Naive thymus-derived CD4-positive, alpha-beta T cell (primary cell): ENCODE measurements at regions not wholly inside any gene's neighbourhood (a gene's known extent, or its start where the extent isn't known, plus 50 kb on each side); places are given as distances from the start of the nearest gene placed in this dataset.

ENCODE experiments used
- ATAC-seq: fragments of 150-1000 bp; cut with Tn5 transposase; 2 replicates; pipeline ENCODE4 v1.10.0; 2021; ENCODE audit warnings: mild to moderate bottlenecking, moderate library complexity
- CTCF ChIA-PET: fragments of 350-600 bp; sonication (Branson Sonifier 250); formaldehyde crosslinking; loops from one replicate; lab custom pipeline; 2021; ENCODE audit warnings: antibody characterized with exemption; lab: Charles Lee
- POLR2A ChIA-PET: fragments of 350-600 bp; sonication (Branson Sonifier 250); formaldehyde crosslinking; loops from one replicate; lab custom pipeline; 2021; ENCODE audit warnings: antibody characterized with exemption, inconsistent platforms; lab: Charles Lee
- DNase-seq, 9 donors: peaks; one replicate each; pipeline versions ENCODE4 v3.0.0 to v3.0.0-alpha.2; 2020 to 2022; ENCODE audit warnings: mixed read lengths in 1 of 9
- H3K27ac ChIP-seq: one replicate; pipeline ENCODE4 v1.7.0; 2013; ENCODE audit warnings: mild to moderate bottlenecking, low read depth, low read length, moderate library complexity
- H3K27me3 ChIP-seq, 2 donors: one replicate each; pipeline ENCODE4 v1.7.0; 2013; ENCODE audit warnings: low read length in 2 of 2, mild to moderate bottlenecking in 2 of 2, moderate library complexity in 2 of 2; ENCODE audit not compliant: control insufficient read depth in 2 of 2, insufficient read depth in 2 of 2
- H3K36me3 ChIP-seq, 3 experiments: 1 replicate in 2 of 3; 2 replicates in 1 of 3; pipeline ENCODE4 v1.7.0; 2013; ENCODE audit warnings: low read length in 3 of 3, mild to moderate bottlenecking in 3 of 3, moderate library complexity in 1 of 3; ENCODE audit not compliant: insufficient read depth in 3 of 3, control insufficient read depth in 2 of 3
- H3K4me1 ChIP-seq, 2 donors: one replicate each; pipeline ENCODE4 v1.7.0; 2013; ENCODE audit warnings: low read length in 2 of 2, mild to moderate bottlenecking in 2 of 2, moderate library complexity in 1 of 2; ENCODE audit not compliant: control insufficient read depth in 2 of 2, insufficient read depth in 2 of 2
- H3K4me3 ChIP-seq: 2 replicates; pipeline ENCODE4 v1.7.0; 2013; ENCODE audit warnings: mild to moderate bottlenecking, low read length
- H3K9me3 ChIP-seq, 3 experiments: 1 replicate in 2 of 3; 2 replicates in 1 of 3; pipeline ENCODE4 v1.7.0; 2013; ENCODE audit warnings: low read length in 3 of 3; ENCODE audit not compliant: control insufficient read depth in 2 of 3
- H3K27ac Mint-ChIP-seq, 9 donors: one replicate each; pipeline ENCODE4 v1.8.0; 2020 to 2022; ENCODE audit warnings: mixed read lengths in 9 of 9, mild to moderate bottlenecking in 8 of 9, moderate library complexity in 5 of 9, inconsistent platforms in 2 of 9
- H3K27me3 Mint-ChIP-seq, 5 donors: one replicate each; pipeline ENCODE4 v1.8.0; 2021 to 2022; ENCODE audit warnings: mixed read lengths in 5 of 5, mild to moderate bottlenecking in 1 of 5
- H3K36me3 Mint-ChIP-seq, 5 donors: one replicate each; pipeline ENCODE4 v1.8.0; 2020 to 2022; ENCODE audit warnings: mixed read lengths in 5 of 5, mild to moderate bottlenecking in 3 of 5, inconsistent platforms in 1 of 5
- H3K4me1 Mint-ChIP-seq, 7 donors: one replicate each; pipeline ENCODE4 v1.8.0; 2020 to 2022; ENCODE audit warnings: mixed read lengths in 7 of 7, mild to moderate bottlenecking in 3 of 7, inconsistent platforms in 1 of 7
- H3K4me3 Mint-ChIP-seq, 10 donors: one replicate each; pipeline ENCODE4 v1.8.0; 2020 to 2022; ENCODE audit warnings: mild to moderate bottlenecking in 10 of 10, mixed read lengths in 10 of 10, moderate library complexity in 6 of 10, inconsistent platforms in 2 of 10
- H3K9me3 Mint-ChIP-seq, 11 donors: one replicate each; pipeline ENCODE4 v1.8.0; 2020 to 2022; ENCODE audit warnings: mixed read lengths in 11 of 11, mild to moderate bottlenecking in 4 of 11, inconsistent platforms in 1 of 11, moderate library complexity in 1 of 11
- intact Hi-C, 2 donors: fragments of 100-400 bp; cut with micrococcal nuclease; formaldehyde crosslinking; loops; one replicate each; pipeline ENCODE4 v1.15.1; 2023

DNA sequence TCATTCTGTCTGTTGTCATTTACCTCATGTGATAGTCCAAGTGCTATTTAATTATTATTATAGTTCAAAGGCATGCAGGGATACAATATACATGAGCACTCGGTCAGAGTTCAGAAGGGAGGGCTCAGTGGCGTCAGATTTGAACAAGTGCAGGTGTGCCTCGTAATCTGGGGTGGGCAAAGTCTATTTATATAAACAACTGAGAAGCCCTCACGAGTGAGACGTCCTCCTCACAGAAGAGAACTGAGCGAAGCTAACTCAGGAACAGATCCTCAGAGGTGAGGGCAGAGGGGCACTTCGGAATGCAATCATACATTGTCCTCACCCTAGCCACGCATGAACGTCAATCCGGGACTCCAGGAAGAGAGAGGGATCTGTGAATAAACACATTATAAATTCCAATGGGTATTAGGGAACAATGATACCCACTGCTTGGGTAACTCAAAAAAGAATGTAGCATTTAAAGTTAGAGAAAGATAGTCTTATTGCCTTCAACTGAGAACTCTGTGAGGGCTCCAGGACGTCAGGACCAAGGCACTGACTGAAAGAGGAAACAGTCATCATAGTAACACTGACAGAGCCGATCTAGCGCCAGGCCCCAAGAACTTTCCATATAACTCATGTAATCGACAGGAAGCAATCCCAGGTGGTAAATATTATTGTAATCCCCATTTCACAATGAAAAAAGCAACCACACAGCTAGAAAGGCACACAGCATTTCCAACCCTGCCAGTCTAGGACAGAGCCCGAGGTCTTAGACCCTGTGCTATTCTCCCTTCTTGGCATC lies 127.1 kb upstream of the B3GALT2 start:
- H3K4me1 ChIP-seq = peaks cover 0 to 7% of the 10 kb centered on the region in 2 donors
- intact Hi-C loops = no loop called here
- H3K36me3 ChIP-seq = no peaks in the 10 kb centered on the region
- H3K9me3 ChIP-seq = no peaks in the 10 kb centered on the region
- no peak overlapping the region for H3K4me3 ChIP-seq
- POLR2A ChIA-PET = no interaction called here
- CTCF ChIA-PET = no interaction called here
- H3K9me3 Mint-ChIP-seq = peaks cover 0 to 7% (median 0%) of the 10 kb centered on the region in 11 donors
- H3K27ac Mint-ChIP-seq = no peak overlapping the region
- peaks cover 0 to 8% (median 0%) of the 10 kb centered on the region in 5 donors for H3K27me3 Mint-ChIP-seq
- no peak for ATAC-seq
- no peak overlapping the region for H3K27ac ChIP-seq
- H3K4me3 Mint-ChIP-seq = no peak overlapping the region
- peaks cover 0 to 4% (median 0%) of the 10 kb centered on the region in 5 donors for H3K36me3 Mint-ChIP-seq
- peaks cover 14 to 23% (median 17%) of the 10 kb centered on the region in 7 donors for H3K4me1 Mint-ChIP-seq
- no peaks in the 10 kb centered on the region for H3K27me3 ChIP-seq
- DNase-seq = no peak

DNA sequence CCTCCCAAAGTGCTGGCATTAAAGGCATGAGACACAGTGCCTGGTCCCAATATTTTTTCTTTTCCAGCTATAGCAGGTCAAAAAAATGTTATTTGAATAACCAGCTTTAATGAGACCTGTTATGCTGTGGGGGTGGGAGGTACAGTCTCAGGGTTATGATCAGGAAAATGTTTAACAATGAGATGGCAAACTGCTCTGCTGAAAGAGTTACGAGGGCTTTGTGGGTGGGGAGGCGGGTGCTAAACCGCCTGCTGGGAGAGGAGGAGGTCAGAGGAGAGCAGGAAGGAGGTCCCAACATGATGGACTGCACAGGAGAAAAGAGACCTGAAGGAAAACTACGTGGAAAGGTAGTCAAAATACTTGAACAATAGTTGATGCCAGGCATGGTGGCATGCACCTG lies 126.0 kb upstream of the B3GALT2 start:
- ATAC-seq = no peak
- H3K9me3 ChIP-seq = no peaks in the 10 kb centered on the region
- DNase-seq = no peak
- ChIA-PET CTCF (no interaction called here), POLR2A (no interaction called here)
- no peak overlapping the region for H3K27ac ChIP-seq
- intact Hi-C loops = no loop called here
- peaks cover 0 to 7% of the 10 kb centered on the region in 2 donors for H3K4me1 ChIP-seq
- Mint-ChIP-seq H3K27ac (peak overlapping the region in 1 of 9 donors; percentile 6), H3K9me3 (peaks cover 0 to 6% (median 0%) of the 10 kb centered on the region in 11 donors), H3K4me1 (peaks cover 14 to 23% (median 17%) of the 10 kb centered on the region in 7 donors), H3K36me3 (no peaks in the 10 kb centered on the region), H3K4me3 (no peak overlapping the region), H3K27me3 (peaks cover 0 to 4% (median 0%) of the 10 kb centered on the region in 5 donors)
- no peaks in the 10 kb centered on the region for H3K27me3 ChIP-seq
- H3K36me3 ChIP-seq = no peaks in the 10 kb centered on the region
- H3K4me3 ChIP-seq = no peak overlapping the region

DNA sequence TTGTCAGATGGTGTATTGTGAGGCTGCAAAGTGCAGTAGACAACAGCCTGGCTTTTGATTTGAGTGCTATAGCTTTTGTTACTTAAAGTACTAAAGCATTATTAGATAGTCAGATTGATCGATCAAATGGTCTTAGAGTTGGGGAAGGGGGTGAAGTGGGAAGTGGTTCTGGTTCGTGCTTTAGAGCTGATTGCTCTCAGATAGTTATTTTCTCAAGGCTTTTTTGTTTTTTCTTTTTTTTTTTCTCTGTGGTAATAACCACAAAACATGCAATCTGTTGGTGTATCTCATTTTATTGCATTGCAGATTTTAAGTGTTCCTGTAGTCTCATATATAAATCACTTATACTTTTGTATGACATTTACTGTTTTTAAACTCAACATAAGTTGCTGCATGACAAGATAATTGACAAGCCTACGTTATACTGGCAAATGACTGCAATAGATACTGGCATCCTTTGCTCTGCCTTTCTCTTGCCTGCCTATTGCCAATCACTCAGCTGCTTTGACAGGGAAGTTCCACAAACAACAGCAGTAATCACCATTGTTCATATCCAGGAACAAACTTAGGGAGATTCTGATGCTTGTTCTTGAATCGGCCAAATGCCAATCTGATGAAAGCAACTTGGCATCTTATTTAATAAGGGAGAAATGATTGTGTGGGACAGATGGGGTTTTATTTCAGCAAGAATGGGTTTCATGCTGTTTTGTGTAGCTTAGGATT lies 125.0 kb upstream of the B3GALT2 start:
- no peak overlapping the region for H3K27ac ChIP-seq
- ChIA-PET POLR2A (no interaction called here), CTCF (interaction anchor here (0.7 kb wide), 1 partner anchor 287 kb away, joined by 4 read pairs; no protein-coding TSS in a partner anchor)
- H3K4me1 Mint-ChIP-seq = peaks cover 14 to 23% (median 17%) of the 10 kb centered on the region in 7 donors
- H3K27me3 Mint-ChIP-seq = no peaks in the 10 kb centered on the region
- ATAC-seq (no peak), DNase-seq (peak in 1 of 9 donors; percentile 8)
- peaks cover 0 to 7% of the 10 kb centered on the region in 2 donors for H3K4me1 ChIP-seq
- H3K27ac Mint-ChIP-seq = peak overlapping the region in 3 of 9 donors; percentile 22 to 47 (median 42)
- no peaks in the 10 kb centered on the region for H3K27me3 ChIP-seq
- no peak overlapping the region for H3K4me3 ChIP-seq
- intact Hi-C loops = no loop called here
- no peaks in the 10 kb centered on the region for H3K36me3 Mint-ChIP-seq
- H3K9me3 Mint-ChIP-seq = no peaks in the 10 kb centered on the region
- H3K36me3 ChIP-seq = no peaks in the 10 kb centered on the region
- peak overlapping the region in 2 of 10 donors; percentile 12 to 37 for H3K4me3 Mint-ChIP-seq
- H3K9me3 ChIP-seq = no peaks in the 10 kb centered on the region

DNA sequence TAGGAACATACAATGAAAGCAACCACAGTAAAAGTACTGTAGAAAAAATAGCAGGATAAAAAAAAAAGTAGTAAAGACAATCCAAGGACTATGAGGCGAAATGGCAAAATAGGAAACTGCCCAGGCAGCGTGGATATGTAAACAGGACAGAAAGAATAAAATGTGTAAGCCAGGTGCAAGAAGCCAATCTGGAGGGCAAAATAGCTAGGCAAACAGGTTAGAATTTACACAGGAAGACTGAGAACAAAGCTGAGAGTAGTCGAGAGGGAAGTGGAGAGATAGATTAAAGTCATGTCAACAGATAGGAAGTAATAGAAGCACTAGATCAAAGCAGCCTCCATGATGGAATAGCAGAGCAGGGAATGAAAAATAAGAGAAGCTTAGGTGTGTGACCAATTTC lies 124.2 kb upstream of the B3GALT2 start:
- POLR2A ChIA-PET = no interaction called here

DNA sequence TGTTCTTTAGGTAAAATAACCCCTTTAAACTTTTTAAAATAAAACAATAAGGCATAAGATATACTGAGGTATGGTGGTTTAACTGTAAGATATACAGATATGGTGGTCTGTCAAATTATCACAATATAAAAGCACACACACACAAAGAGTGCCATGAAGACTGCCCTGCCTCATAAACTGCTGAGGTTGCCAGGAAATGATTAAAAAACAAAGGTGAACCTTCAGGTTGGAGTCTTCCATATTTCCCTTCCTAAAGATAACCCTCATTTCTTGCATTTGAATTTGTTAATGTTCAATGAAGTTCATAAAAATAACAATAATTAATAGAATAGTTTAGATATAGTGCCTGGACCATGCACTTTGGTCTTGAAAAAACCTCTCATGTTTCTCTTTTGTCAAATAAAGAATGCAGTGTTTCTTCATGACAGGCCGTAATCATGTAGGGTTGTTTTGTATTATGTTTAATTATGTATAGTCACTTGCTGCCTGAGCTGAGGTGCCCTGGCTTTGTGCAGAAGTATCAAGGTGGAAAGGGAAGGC lies 123.6 kb upstream of the B3GALT2 start:
- peak overlapping the region in 2 of 10 donors; percentile 14 to 22 for H3K4me3 Mint-ChIP-seq
- H3K27me3 Mint-ChIP-seq = no peaks in the 10 kb centered on the region
- Histone ChIP-seq H3K36me3 (no peaks in the 10 kb centered on the region), H3K27me3 (no peaks in the 10 kb centered on the region), H3K4me1 (peaks cover 0 to 7% of the 10 kb centered on the region in 2 donors), H3K4me3 (no peak overlapping the region), H3K27ac (no peak overlapping the region), H3K9me3 (no peaks in the 10 kb centered on the region)
- no peak for DNase-seq
- peak overlapping the region in 2 of 9 donors; percentile 1 to 7 for H3K27ac Mint-ChIP-seq
- intact Hi-C loops = no loop called here
- H3K4me1 Mint-ChIP-seq = peaks cover 14 to 23% (median 17%) of the 10 kb centered on the region in 7 donors
- no peaks in the 10 kb centered on the region for H3K9me3 Mint-ChIP-seq
- ATAC-seq = no peak
- POLR2A ChIA-PET = no interaction called here
- H3K36me3 Mint-ChIP-seq = no peaks in the 10 kb centered on the region
- CTCF ChIA-PET = no interaction called here

More for the DNA sequence above, 124.2 kb upstream of the B3GALT2 start:
- H3K9me3 Mint-ChIP-seq = no peaks in the 10 kb centered on the region
- H3K36me3 Mint-ChIP-seq = no peaks in the 10 kb centered on the region
- intact Hi-C loops = no loop called here
- CTCF ChIA-PET = interaction anchor here (0.7 kb wide), 1 partner anchor 288 kb away, joined by 4 read pairs; no protein-coding TSS in a partner anchor
- Histone ChIP-seq H3K9me3 (no peaks in the 10 kb centered on the region), H3K4me3 (no peak overlapping the region), H3K4me1 (peaks cover 0 to 7% of the 10 kb centered on the region in 2 donors), H3K27ac (no peak overlapping the region), H3K36me3 (no peaks in the 10 kb centered on the region), H3K27me3 (no peaks in the 10 kb centered on the region)
- H3K4me3 Mint-ChIP-seq = peak overlapping the region in 4 of 10 donors; percentile 0 to 33 (median 18)
- peaks cover 14 to 23% (median 17%) of the 10 kb centered on the region in 7 donors for H3K4me1 Mint-ChIP-seq
- peak overlapping the region in 3 of 9 donors; percentile 1 to 14 (median 7) for H3K27ac Mint-ChIP-seq
- ATAC-seq (no peak), DNase-seq (no peak)
- no peaks in the 10 kb centered on the region for H3K27me3 Mint-ChIP-seq

DNA sequence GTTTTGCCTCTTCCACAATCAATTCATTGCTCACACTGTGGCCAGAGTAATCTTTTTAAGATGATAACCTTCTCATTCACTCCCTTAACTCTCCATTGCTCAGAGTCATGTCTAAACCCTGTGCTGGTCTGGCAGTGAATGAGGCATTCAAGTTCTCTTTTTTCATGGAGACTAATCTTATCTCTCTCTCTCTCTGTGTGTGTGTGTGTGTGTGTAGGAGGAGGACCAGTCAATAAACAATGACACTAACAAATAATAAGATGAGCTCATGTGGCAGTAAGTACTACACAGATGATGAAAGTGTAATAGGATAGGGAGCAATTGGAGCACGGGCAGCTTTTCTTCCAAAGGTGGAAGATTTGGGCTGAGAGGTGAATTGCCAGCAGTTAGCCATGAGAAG lies 122.0 kb upstream of the B3GALT2 start:
- no peaks in the 10 kb centered on the region for H3K9me3 Mint-ChIP-seq
- H3K36me3 Mint-ChIP-seq = no peaks in the 10 kb centered on the region
- ChIA-PET POLR2A (no interaction called here), CTCF (no interaction called here)
- H3K27me3 Mint-ChIP-seq = no peaks in the 10 kb centered on the region
- Histone ChIP-seq H3K9me3 (no peaks in the 10 kb centered on the region), H3K36me3 (no peaks in the 10 kb centered on the region), H3K27me3 (no peaks in the 10 kb centered on the region), H3K4me1 (peaks cover 0 to 7% of the 10 kb centered on the region in 2 donors), H3K4me3 (no peak overlapping the region), H3K27ac (no peak overlapping the region)
- H3K27ac Mint-ChIP-seq = no peak overlapping the region
- intact Hi-C loops = no loop called here
- DNase-seq = no peak
- H3K4me1 Mint-ChIP-seq = peaks cover 14 to 23% (median 17%) of the 10 kb centered on the region in 7 donors
- H3K4me3 Mint-ChIP-seq = no peak overlapping the region
- no peak for ATAC-seq
